Cardiac septum (tissue), 1 donor: ENCODE measurements at regions not wholly inside any gene's neighbourhood (a gene's known extent, or its start where the extent isn't known, plus 50 kb on each side); places are given as distances from the start of the nearest gene placed in this dataset.

Experiments used
- DNase-seq: peaks from one replicate; pipeline ENCODE4 v3.0.0-alpha.2; 2020; ENCODE audit warnings: low spot score
- intact Hi-C: fragments of 100-400 bp; cut with DNase I; formaldehyde crosslinking; loops from one replicate; pipeline ENCODE4 v1.14.0; 2022
- donor health status: DM: no; HTN: no; CAD: no.

DNA sequence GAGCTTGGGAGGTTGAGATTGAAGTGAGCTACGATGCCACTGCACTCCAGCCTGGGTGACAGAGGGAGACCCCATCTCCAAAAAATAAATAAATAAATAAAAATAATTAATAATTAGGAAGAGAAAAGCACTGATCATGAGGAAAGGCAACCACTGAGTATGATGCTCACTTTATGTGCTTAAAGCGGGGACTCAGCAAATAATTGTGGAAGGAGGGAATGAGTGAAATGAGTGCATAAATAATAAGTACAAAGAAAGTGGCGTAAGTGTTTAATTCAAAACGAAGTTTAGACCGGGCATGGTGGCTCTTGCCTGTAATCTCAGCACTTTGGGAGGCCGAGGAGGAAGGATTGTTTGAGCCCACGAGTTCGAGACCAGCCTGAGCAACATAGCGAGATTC, 94.9 kb upstream of the MKLN1 start:
- intact Hi-C loops = loop anchor here (5.0 kb wide), 1 partner anchor 125 kb away; no protein-coding TSS in a partner anchor
- no peak for DNase-seq

DNA sequence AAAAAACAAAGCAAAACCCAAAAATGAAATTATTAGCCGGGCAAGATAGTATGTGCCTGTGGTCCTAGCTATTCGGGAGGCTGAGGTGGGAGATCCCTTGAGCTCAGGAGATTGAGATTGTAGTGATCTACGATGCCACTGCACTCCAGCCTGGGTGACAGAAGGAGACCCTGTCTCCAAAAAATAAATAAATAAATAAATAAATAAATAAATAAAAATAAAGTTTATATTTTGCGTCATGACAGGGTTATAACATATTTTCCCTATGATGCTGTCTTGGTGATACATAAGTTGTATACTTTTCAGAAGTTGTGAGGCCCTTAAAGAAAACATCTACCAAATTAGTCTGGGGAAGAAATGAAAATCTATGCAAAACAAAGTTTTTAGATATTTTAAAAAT, 94.5 kb upstream of the MKLN1 start:
- no peak for DNase-seq
- intact Hi-C loops = loop anchor here (5.0 kb wide), 1 partner anchor 126 kb away; no protein-coding TSS in a partner anchor

DNA sequence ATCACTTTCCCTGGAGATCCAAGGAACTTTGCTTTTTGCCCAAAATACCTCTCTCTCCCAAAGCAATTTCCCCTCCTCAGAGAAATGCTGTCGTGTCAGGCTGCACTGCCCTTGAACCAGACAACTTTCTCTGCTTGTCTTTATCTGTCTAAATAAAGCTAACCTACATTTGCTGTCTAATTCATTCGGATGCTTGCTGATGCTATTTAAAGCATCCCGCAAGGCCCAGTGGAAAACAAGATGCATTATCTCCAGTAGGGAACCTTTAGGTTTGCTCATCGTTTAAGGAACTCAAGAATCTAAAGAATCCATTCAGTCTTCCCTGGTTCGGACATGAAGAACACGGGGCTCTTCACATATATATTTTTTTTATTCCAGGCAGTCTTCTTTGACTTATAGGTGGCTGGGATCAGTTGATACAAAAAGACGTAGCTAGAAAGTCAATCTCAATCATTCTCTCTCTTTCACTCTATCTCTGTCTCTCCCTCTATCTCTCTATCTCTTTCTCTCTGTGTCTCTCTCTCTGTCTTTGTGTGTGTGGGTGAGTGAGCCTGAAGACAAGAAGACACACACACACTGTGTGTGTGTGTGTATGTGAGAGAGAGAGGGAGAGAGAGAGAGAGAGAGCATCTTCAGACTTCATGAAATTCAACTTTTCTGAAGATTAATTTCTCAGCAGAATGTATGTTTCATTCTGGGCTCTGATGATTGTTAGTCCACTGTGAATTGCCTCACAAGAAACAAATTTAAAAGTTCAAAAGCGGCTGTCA, 92.8 kb upstream of the MKLN1 start:
- no peak for DNase-seq
- intact Hi-C loops = loop anchor here (5.0 kb wide), 1 partner anchor 128 kb away; no protein-coding TSS in a partner anchor

DNA sequence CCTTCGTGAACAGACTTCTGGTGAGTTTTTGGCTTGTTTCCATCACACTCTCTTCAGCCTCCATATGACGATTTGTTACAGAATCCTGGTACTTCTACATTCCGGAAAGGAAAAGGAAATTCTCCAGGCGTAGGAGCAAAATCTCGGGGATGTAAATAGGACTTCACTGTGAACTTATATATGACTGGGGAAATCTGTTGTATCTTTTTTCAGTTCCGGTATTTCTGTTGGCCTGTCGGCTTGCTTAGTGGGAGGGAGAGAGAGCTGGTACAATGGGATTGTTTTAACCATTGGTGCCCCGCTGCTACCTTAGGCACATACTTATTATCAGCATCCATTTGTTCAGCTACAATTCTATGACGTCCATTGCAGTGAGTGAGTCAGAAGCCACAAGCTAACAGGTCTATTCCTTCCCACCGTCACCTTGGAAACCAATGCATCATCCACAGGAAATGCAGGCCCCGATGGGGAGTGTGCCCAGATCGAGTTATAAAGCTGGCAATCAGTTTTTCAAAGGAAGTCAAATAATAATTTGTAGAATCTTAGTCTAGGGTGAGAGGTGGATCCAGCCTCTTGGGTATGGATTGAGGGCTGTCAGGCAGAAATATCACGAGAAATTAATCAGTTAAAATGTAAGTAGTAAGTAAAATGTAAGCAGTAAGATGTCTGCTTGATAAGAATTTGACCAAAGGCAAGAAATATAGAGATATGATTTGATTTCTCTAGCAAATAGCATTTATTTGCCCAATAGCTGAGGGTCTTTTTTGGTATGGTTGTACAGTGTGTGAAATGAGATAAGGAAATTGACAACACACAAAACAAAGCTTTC, 92.0 kb upstream of the MKLN1 start:
- DNase-seq = no peak
- intact Hi-C loops = no loop called here

DNA sequence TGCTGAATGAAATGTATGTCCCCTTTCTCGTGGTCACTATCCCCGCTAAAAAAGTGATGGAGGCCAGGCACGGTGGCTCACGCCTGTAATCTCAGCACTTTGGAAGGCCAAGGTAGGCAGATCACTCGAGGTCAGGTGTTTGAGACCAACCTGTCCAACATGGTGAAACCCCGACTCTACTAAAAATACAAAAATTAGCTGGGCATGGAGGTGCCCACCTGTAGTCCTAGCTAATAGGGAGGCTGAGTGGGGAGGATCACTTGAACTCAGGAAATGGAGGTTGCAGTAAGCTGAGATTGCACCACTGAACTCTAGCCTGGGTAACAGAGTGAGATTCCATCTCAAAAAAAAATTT, 91.4 kb upstream of the MKLN1 start:
- intact Hi-C loops = no loop called here
- no peak for DNase-seq

DNA sequence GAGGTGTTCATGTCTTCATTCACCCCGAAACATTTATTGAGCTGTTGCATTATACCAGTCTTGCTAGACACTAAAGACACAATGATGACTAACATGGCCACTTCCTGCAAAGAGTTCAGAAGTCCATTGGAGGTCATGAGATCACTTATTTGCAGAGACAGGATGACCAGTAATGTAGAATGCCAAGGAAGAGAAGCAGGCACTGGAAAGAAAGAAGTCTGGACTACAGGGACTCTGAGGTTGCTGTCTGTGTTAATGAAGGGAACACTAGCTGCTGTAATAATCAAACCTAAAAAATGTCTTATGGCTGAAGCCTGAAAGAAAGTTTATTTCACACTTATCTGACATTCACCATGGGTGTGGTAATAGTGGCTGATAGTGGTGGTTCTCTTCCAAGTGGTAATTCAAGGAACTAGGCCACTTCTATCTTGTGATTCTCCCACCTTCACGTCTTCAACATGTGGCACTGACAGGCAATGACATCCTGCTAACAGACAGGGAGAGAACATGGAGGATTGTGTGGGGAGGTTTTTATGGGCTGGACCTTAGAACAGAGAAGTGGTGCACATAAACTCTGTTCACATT, 89.2 kb upstream of the MKLN1 start:
- intact Hi-C loops = no loop called here

DNA sequence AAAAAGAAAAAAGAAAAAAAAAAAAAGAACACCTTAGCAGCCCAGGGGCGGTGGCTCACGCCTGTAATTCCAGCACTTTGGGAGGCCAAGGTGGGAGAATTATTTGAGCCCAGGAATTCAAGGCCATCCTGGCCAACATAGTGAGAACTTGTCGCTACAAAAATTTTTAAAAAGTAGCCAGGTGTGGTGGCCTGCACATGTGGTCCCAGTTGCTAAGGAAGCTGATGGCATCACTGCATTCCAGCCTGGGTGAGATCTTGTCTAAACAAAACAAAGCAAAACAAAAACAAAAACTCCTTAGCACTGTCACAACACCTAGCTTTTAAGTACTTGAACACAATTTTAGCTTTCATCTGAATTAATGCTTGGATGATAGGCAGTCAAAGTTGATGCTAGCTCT, 86.3 kb upstream of the MKLN1 start:
- intact Hi-C loops = no loop called here
- DNase-seq = no peak

More for the DNA sequence above, 89.2 kb upstream of the MKLN1 start:
- no peak for DNase-seq

DNA sequence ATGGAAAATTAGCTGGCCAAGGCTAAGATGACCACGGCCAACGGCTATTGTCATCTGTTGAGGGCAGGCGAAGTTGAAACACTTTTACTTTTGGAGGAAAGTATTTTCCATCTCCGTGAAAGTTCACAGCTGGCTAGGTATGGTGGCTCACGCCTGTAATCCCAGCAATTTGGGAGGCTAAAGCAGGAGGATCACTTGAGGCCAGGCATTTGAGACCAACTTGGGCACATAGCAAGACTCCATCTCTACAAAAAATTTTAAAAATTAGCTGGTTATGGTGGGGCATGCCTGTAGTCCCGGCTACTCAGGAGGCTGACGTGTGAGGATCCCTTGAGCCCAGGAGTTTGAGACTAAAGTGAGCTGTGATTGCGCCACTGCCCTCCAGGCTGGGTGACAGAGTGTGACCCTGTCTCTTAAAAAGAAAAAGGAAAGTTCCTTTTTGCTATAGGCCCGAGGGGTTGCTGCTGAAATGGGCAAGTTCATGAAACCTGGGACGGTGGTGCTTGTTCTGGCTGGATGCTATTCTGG, 85.5 kb upstream of the MKLN1 start:
- no peak for DNase-seq
- intact Hi-C loops = no loop called here

DNA sequence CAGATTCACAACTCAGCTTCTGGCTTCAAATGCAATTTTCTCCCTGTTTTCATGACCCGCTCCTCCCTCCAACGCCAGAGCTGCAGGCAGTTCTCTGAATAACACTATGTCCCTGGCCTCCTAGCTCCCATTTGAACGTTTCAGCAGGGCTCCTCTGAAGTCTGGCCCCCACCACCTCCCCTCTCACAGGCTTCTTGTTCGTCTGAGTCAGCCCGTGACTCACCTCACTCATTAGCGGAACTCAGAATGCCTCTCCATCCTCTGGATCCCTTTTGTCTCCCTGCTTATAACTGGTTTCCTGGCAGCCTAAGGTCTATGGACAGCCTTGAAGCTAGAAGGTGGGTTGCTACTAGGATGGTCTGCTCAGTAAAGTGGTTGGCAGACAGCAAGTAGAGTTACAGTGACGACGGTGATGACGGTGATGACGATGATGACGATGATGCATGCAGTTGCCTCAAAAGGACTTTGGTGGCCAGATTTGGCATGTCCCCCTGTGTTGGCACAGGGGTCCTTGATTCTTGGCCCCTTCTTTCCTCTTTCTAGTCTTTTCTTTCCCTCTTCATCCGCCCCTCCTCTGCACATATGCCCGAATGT, 83.3 kb upstream of the MKLN1 start:
- DNase-seq = no peak
- intact Hi-C loops = no loop called here

DNA sequence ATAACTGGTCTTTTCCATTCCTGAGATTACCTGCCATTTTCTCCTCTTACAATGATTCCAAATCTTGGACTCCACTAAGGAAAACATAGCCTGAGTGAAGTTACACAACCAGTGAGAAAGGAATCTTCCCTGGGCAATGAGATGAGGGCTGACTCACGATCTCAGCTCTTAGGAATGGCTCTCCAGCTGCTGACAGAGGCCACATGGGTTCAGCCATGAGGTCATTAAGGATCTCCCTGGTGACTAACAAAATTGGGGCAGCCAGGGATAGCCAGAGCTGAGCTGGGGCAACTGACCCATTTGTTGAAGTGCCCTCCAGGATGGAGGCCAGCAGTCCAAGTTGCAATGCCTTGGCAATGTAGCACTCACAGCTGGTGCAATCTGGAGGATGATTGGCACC, 78.7 kb upstream of the MKLN1 start:
- intact Hi-C loops = no loop called here
- no peak for DNase-seq

DNA sequence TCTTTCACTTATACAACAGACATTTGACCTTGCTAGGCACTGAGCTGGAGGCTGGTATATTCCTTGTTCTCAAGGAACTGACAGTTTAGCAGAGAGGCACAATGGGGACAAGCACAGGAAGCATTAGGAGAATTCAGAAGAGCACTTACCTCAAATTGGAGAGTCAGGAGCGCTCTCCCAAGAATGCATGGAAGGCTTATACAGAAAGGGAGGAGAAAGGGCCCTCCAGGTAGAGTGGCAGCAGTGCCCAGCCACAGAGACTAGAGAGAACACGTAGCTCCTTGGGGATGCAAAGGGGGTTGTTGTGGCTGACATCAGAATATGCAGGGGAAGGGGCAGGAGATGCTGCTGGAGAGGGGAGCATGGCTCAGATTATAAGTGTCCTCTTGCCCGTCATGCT, 78.2 kb upstream of the MKLN1 start:
- intact Hi-C loops = no loop called here
- DNase-seq = no peak

DNA sequence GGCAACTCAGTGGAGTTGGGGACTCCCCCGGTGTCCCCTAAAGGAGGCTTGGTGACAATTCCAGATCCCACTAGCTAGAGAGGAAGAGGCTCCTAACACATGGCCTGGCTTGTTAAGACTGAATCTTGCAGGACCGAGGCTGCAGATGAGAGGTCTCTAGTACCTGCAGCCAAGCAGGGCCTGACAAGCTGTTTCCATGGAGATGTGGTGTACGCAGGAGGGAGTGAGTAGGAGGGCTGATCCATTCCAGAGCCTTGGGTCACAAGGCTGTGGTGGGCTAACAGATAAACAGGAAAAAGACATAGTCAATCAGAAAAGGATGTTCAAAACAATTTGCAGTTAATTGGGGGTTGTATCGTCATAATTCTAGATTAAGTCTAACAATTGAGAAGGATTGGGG, 77.3 kb upstream of the MKLN1 start:
- DNase-seq = no peak
- intact Hi-C loops = no loop called here

DNA sequence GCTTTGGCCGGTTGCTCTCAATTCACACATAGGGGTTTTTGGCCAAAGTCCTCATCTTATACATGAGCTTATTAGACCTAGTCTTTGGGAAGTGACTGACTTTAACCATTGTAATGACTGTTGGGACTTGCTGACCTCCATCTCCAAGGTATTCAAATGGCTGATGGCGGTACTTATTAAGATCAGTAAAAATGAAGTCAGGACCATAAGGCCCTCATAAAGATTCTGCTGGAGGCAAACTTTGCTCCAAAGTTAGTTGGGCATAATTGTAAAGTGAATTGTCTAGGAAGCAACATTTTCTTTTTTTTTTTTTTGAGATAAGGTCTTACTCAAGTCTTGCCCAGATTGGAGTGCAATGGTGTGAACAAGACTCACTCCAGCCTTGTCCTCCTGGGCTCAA, 76.3 kb upstream of the MKLN1 start:
- DNase-seq = no peak
- intact Hi-C loops = no loop called here

DNA sequence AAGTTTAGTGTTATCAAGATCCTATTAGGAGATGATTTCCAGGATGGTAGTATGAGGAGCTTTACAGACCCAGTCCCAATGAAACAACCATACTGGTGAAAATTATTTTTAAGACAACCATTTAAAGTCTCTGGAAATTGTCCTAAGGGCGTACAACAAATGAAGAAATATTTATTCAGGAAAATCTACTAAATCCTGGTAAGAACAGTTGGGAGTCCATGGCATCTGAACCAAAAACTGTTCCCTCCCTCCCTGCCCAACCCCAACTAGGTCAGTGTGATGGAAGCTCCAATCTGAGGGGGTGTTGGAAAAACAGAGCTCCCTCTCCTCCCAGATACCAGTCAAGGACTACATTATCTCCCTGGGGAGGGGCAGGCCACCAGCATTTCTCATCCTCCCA, 74.7 kb upstream of the MKLN1 start:
- DNase-seq = no peak
- intact Hi-C loops = no loop called here

DNA sequence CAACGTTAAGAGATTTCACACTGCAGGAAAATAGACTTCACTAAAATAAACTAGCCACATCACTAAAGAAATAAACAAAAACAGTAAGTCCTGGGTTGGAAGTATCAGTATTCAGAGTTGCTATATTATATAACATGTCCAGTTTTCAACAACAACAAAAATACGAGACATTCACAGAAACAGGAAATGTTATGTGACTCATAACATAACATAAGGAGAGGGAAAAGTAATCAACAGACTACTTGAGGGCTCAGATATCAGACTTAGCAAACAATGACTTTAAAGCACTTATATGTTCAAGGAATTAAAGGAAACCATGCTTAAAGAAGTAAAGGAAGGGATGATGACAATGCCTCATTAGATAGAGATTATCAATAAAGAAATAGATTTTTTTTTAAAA, 73.5 kb upstream of the MKLN1 start:
- intact Hi-C loops = no loop called here
- no peak for DNase-seq

DNA sequence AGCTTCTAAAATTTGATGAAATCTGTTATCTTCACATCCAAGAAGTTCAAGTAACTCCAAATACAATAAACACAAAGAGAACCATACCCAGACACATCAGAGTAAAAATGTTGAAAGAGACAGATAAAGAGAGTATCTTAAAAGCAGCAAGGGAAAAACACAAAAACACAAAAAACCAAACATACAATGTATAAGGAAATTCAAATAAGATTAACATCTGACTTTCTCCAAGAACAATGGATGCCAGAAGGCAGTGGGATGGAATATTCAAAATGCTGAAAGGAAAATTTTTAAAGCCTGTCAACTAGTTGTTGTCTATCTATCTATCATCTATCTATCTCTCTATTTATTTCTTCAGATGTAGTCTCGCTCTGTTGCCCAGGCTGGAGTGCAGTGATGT, 72.4 kb upstream of the MKLN1 start:
- no peak for DNase-seq
- intact Hi-C loops = no loop called here

DNA sequence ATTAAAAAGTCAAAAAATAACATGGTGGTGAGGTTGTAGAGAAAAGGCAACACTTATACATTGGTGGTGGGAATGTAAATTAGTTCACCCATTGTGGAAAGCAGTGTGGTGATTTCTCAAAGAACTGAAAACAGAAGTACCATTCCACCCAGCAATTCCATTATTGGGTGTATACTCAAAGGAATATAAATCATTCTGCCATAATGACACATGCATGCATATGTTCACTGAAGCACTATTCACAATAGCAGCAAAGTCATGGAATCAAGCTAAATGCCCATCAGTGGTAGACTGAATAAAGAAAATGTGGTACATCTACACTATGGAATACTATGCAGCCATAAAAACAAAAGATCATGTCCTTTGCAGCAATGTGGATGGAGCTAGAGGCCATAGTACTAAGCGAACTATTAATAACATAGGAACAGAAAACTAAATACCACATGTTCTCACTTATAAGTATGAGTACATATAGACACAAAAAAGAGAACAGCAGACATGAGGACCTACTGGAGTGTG, 66.1 kb upstream of the MKLN1 start:
- intact Hi-C loops = no loop called here
- no peak for DNase-seq

DNA sequence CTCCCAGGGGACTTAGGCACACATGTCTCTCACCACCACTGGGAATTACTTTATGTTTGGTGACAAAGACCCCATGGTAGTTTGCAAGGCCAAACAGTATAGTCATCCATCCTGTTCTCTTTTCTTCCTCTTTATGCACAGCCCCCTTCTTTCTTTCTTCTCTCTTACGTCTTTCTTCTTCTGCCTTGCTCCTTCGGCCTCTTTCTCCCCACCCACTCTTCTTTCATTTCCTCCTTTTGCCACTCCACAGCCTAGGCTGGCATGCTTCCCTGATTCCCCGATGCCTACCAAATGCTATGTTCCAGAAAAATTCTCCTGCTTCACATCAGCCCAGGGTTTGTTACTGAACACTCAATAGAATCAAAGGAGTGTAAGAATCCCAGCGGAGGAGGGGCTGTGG, 62.4 kb upstream of the MKLN1 start:
- intact Hi-C loops = no loop called here
- DNase-seq = no peak

DNA sequence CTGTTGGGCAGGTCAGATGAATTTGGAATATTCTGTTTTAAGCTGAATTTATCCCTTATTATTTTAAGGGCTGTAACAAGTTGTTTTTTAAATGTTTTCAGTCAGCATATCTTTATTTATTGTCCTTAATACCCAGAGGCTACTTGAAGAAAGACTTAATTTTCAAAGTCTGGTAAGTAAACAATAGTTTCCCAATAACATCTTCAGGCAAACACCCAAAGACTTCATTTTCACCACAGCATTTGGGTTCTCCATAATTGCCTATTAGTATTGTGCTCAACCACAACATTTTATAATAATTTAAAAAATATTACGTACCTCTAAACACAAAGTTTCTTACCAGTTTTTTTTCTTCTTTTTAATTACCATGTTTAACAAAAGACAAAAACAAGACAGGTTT, 60.0 kb upstream of the MKLN1 start:
- no peak for DNase-seq
- intact Hi-C loops = no loop called here

DNA sequence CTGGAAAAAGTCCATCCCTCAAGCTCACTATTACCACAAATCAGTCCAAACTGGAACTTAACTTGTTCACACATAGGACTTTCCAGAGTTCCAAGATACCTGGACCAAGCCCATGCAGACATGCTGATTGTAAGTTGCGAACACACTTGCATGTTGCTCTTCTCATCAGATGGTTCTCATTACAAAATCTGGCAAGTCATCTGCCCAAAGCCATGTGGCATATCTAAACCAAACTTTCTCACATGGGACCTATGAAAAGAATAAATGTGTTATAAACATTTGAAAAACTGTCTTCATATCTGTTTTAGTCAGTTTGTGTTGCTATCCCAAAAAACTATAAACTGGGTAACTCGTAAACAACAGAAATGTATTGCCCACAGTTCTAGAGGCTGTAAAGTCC, 58.8 kb upstream of the MKLN1 start:
- intact Hi-C loops = no loop called here
- no peak for DNase-seq
